NCI-H1436 treated with DMSO at 0.1 percent for 48 hours (cell line): ENCODE measurements at regions not wholly inside any gene's neighbourhood (a gene's known extent, or its start where the extent isn't known, plus 50 kb on each side); places are given as distances from the start of the nearest gene placed in this dataset.
"Not testable (repeated sequence)": the region's sequence is repeated elsewhere in the genome, so short reads cannot be mapped to it uniquely, and the experiment has no call there.

Experiments used
- DNase-seq: peaks from one replicate; lab custom pipeline; 2025; lab: John Stamatoyannopoulos, UW

DNA sequence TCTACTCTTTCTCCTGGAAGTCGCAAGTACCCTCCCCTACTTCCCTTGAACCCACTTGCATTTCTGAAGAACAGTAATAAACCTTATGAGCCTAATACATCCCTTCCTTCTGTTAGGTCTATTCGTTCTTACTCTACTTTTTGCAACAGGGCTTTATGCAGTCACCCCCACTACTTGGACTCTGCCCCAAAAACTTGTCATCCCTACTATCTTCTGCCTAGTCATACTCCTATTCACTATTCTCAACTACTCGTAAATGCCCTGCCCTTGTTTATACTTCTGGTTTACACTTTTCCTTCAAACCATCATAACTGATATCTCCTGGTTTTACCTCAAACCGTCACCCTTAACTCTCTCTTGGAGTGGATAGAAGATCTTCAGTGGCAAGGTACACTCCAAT is 55.2 kb upstream of the SLIT2 start:
- DNase-seq, result no peak

GRCh38 chr4:20195071-20195885 is 56.4 kb upstream of the SLIT2 start:
- no peak for DNase-seq

GRCh38 chr4:20194123-20195013 is 57.3 kb upstream of the SLIT2 start:
- no peak for DNase-seq

DNA sequence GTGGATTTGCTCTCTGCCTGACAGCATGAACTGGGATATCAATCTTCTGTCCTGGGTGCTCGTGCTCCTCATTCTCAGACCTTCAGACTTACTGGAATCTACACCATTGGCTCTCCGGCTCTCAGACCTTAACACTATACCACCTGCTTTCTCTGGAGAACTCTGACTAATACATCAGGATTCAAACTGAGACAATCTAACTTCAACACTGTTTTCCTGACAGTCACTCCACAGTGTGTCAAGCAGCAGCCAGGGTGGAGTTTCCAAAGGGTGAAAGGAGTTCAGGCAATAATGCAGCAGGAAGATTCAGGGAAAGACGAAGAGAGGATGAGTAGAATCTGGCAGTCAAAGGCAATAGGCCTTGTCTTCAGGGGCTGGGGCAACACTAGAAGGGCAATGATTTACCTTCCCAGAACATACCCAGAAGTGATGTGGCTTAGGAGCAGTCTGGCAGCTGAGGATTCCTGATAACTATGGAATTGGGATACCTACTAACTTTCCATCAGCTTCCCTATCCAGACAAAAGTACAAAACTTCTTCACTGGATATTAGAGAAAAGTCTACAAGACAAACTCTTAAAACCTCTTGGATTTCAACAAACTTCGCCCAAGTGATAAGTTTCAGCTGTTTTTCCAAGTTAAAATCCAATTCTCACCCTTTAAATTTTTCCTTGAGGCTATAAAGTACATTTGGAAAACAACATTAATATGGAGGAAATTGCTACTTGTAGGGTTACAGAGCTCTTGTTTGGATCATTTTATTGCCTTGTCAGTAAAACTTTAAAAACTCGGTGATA is 58.4 kb upstream of the SLIT2 start:
- no peak for DNase-seq

DNA sequence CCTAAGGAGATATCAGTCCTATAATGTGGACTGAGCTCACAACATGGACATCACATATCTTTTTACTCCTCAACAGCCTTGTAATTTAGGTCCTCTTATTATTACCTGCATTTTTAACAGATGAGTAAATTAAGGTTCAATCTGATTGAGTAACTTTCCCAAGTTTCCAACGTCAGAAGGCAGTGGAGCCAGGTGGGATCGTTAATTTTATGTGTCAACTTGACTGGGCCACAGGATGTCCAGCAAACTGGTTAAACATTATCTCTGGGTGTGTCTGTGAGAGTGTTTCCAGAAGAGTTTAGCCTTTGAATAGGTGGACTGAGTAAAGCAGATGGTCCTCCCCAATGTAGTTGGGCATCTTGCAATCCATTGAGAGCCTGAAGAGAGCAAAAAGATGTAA is 59.0 kb upstream of the SLIT2 start:
- no peak for DNase-seq

- DNase-seq, result no peak
Measured at GRCh38 chr4:20185103-20185502, 66.6 kb upstream of the SLIT2 start.

DNA sequence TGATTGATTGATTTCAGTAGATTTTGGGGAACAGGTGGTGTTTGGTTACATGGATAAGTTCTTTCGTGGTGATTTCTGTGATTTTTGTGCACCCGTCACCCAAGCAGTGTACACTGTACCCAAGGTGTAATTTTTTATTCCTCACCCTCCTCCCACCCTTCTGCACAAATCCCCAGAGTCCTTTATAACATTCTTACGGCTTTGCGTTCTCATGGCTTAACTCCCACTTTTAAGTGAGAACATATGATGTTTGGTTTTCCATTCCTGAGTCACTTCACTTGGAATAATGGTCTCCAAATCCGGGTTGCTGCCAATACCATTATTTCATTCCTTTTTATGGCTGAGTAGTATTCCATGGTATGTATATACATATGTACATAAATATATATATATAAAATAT is 68.6 kb upstream of the SLIT2 start:
- not testable (repeated sequence) for DNase-seq

- DNase-seq, result no peak
Measured at GRCh38 chr4:20181926-20182325, 69.8 kb upstream of the SLIT2 start.

DNA sequence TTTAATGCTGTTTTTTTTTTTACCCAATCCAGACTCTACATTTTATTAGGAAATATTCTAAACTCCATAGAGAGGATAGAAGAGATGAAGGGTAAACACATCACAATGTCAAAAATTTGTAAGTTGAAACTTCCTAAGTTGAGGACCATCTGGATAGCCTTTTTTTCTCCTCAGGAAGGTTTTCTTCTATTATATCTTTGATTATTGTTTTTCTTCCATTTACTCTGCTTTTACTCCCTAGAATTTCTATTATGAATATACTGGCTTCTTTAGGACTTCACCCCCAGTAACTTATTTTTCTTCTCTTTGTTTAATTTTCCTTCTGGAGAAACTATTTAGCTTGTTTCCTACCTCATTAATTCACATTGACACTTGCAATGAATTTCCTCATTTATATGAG is 71.2 kb upstream of the SLIT2 start:
- no peak for DNase-seq

GRCh38 chr4:20178902-20179576 is 72.7 kb upstream of the SLIT2 start:
- DNase-seq, result no peak

- DNase-seq, result no peak
Measured at GRCh38 chr4:20176881-20177280, 74.8 kb upstream of the SLIT2 start.

- no peak for DNase-seq
Measured at GRCh38 chr4:20172070-20172760, 79.5 kb upstream of the SLIT2 start.

DNA sequence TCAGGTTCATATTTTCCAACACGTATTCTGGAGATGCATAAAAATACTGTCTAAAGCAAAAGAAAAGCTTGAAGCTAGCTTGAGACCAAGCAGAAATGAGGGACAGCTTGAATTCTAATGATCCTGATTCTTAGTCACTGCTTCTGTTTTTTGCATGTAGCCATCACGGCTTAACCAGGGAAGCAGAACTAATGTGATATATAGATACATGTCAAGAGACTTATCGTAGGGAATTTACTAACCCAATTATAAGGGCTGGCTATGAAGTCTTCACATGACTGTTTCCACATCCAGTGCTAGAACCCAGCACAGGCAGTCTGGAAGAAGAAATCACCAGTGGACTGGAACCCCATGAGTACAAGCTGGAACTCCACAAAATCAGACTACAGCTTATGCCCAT is 85.2 kb upstream of the SLIT2 start:
- no peak for DNase-seq

DNA sequence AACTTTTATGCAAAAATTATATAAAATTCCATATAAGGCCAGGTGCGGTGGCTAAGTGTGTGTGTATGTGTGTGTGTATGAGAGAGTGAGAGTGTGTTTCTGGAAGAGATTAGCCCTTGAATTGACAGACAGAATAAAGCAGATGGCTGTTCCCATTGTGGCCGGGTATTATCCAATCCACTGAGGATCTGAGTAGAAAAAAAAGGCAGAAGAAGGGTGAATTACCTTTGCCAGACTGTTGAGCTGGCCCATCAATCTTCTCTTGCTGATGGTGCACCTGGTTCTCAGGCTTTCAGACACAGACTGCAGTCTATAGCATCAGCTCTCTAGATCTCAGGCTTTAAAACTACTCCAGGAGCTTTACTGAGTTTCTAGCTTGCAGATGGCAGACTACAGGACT is 92.2 kb upstream of the SLIT2 start:
- DNase-seq, result no peak

DNA sequence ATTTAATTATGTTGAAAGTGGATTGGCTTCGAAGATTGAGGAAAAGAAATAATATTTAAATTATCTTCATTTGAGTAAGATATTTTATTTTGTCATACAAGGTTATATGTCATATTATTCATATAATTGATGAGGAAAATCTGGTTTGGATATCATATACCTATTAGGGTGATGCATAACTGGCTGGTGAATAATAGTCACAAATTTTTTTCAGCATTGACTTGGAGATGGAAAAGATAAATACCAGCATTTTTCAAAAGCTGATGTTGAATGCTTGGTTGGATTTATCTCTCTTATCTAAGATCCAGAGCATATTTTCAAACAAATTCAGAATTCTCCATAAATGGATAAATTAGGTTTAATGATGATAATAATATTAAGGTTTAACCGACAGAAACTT is 93.5 kb upstream of the SLIT2 start:
- no peak for DNase-seq

- no peak for DNase-seq
Measured at GRCh38 chr4:20151436-20151835, 100.3 kb upstream of the SLIT2 start.

DNA sequence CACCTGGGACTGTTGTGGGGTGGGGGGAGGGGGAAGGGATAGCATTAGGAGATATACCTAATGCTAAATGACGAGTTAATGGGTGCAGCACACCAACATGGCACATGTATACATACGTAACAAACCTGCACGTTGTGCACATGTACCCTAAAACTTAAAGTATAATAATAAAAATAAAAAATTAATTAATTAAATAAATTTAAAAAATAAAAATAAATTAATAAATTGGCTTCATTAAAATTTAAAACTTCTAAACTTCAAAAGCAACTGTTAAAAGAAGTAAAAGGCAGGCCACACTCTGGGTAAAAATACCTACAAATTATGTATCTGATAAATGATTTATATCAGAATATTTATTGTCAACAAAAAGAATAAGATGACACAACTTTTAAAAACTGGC is 102.6 kb upstream of the SLIT2 start:
- not testable (repeated sequence) for DNase-seq

- no peak for DNase-seq
Measured at GRCh38 chr4:20137176-20137575, 114.5 kb upstream of the SLIT2 start.

GRCh38 chr4:20127626-20128025 is 124.1 kb upstream of the SLIT2 start:
- DNase-seq, result no peak

- DNase-seq, result no peak
Measured at GRCh38 chr4:20126906-20127305, 124.8 kb upstream of the SLIT2 start.

GRCh38 chr4:20124317-20125026 is 127.2 kb upstream of the SLIT2 start:
- no peak for DNase-seq
